ENCODE measurements at regions not wholly inside any gene's neighbourhood (a gene's known extent, or its start where the extent isn't known, plus 50 kb on each side); places are given as distances from the start of the nearest gene placed in this dataset.
"Not testable (repeated sequence)": the region's sequence is repeated elsewhere in the genome, so short reads cannot be mapped to it uniquely, and the experiment has no call there.

- no peak for DNase-seq (ENCODE audit: low read depth in 2 of 2)
These were observed 1016.3 kb upstream of the NCAM2 start for GRCh38 chr21:19981938-19982337.

GRCh38 chr21:19986396-19986795 is 1011.8 kb upstream of the NCAM2 start:
- no peak for DNase-seq (ENCODE audit: low read depth in 2 of 2)

GRCh38 chr21:19987671-19988070 is 1010.5 kb upstream of the NCAM2 start:
- no peak for DNase-seq (ENCODE audit: low read depth in 2 of 2)

GRCh38 chr21:19992540-19992939 is 1005.7 kb upstream of the NCAM2 start:
- no peak for DNase-seq (ENCODE audit: low read depth in 2 of 2)

GRCh38 chr21:19993268-19993667 is 1004.9 kb upstream of the NCAM2 start:
- no peak for DNase-seq (ENCODE audit: low read depth in 2 of 2)

- no peak for DNase-seq (ENCODE audit: low read depth in 2 of 2)
These were observed 1003.0 kb upstream of the NCAM2 start for GRCh38 chr21:19995253-19995652.

GRCh38 chr21:19998453-19998852 is 999.8 kb upstream of the NCAM2 start:
- no peak for DNase-seq (ENCODE audit: low read depth in 2 of 2)

GRCh38 chr21:19999369-20000272 is 998.6 kb upstream of the NCAM2 start:
- DNase-seq (ENCODE audit: low read depth in 2 of 2) = no peak

GRCh38 chr21:20004367-20004766 is 993.8 kb upstream of the NCAM2 start:
- DNase-seq (ENCODE audit: low read depth in 2 of 2) = no peak

- no peak for DNase-seq (ENCODE audit: low read depth in 2 of 2)
These were observed 987.5 kb upstream of the NCAM2 start for GRCh38 chr21:20010691-20011200.

- no peak for DNase-seq (ENCODE audit: low read depth in 2 of 2)
These were observed 984.4 kb upstream of the NCAM2 start for GRCh38 chr21:20013851-20014250.

- DNase-seq (ENCODE audit: low read depth in 2 of 2) = no peak
These were observed 981.7 kb upstream of the NCAM2 start for GRCh38 chr21:20016435-20017005.

- DNase-seq (ENCODE audit: low read depth in 2 of 2) = no peak
These were observed 978.2 kb upstream of the NCAM2 start for GRCh38 chr21:20020026-20020425.

- no peak for DNase-seq (ENCODE audit: low read depth in 2 of 2)
These were observed 975.0 kb upstream of the NCAM2 start for GRCh38 chr21:20023193-20023592.

- DNase-seq (ENCODE audit: low read depth in 2 of 2) = no peak
These were observed 973.5 kb upstream of the NCAM2 start for GRCh38 chr21:20024741-20025140.

GRCh38 chr21:20026543-20026942 is 971.7 kb upstream of the NCAM2 start:
- no peak for DNase-seq (ENCODE audit: low read depth in 2 of 2)

- DNase-seq (ENCODE audit: low read depth in 2 of 2) = no peak
These were observed 967.8 kb upstream of the NCAM2 start for GRCh38 chr21:20030390-20030789.

GRCh38 chr21:20031807-20032206 is 966.4 kb upstream of the NCAM2 start:
- no peak for DNase-seq (ENCODE audit: low read depth in 2 of 2)

- DNase-seq (ENCODE audit: low read depth in 2 of 2) = no peak
These were observed 957.4 kb upstream of the NCAM2 start for GRCh38 chr21:20040768-20041167.

GRCh38 chr21:20045197-20045596 is 953.0 kb upstream of the NCAM2 start:
- DNase-seq (ENCODE audit: low read depth in 2 of 2) = no peak

GRCh38 chr21:20048130-20048837 is 949.9 kb upstream of the NCAM2 start:
- DNase-seq (ENCODE audit: low read depth in 2 of 2) = not testable (repeated sequence)

GRCh38 chr21:20083336-20083735 is 914.9 kb upstream of the NCAM2 start:
- DNase-seq (ENCODE audit: low read depth in 2 of 2) = no peak

GRCh38 chr21:20083925-20084324 is 914.3 kb upstream of the NCAM2 start:
- no peak for DNase-seq (ENCODE audit: low read depth in 2 of 2)
